ENCODE measurements at regions not wholly inside any gene's neighbourhood (a gene's known extent, or its start where the extent isn't known, plus 50 kb on each side); places are given as distances from the start of the nearest gene placed in this dataset.

DNA sequence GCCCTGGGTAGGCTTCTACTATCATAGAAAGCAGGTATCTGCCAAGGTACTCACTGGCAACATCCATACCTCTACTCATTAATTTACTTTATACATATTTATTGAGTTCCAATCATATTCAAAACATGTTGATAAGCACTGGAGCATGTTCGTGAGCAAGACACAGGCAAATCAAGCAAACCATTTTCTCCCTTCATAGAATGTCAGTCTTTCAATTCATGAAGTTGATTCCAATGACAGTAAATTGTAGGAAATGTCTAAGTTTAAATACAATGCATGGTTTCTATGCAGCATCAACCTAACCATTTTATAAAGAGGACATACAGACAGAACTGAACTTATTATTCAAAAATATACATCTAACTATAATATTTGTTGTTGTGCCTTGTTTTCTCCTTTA, 978.6 kb downstream of the CDH8 start:
- no peak overlapping the region for H3K27ac Mint-ChIP-seq
- H3K4me1 ChIP-seq (ENCODE audit: insufficient read depth): no peaks in the 10 kb centered on the region
- no peaks in the 10 kb centered on the region for H3F3A ChIP-seq (replicated peaks; ENCODE audit: low read depth)
- no peaks in the 10 kb centered on the region for H3K36me3 ChIP-seq (ENCODE audit: insufficient read depth)
- H4K20me1 ChIP-seq (replicated peaks; ENCODE audit: insufficient read depth): no peaks in the 10 kb centered on the region
- H3K4me3 ChIP-seq: no peak overlapping the region
- DNase-seq (ENCODE audit: low spot score) (no peak), ATAC-seq (no peak)
- no peak overlapping the region for H3K4me3 Mint-ChIP-seq
- H3K36me3 Mint-ChIP-seq (ENCODE audit: low read depth): no peaks in the 10 kb centered on the region
- TF ChIP-seq, protein P1, sequence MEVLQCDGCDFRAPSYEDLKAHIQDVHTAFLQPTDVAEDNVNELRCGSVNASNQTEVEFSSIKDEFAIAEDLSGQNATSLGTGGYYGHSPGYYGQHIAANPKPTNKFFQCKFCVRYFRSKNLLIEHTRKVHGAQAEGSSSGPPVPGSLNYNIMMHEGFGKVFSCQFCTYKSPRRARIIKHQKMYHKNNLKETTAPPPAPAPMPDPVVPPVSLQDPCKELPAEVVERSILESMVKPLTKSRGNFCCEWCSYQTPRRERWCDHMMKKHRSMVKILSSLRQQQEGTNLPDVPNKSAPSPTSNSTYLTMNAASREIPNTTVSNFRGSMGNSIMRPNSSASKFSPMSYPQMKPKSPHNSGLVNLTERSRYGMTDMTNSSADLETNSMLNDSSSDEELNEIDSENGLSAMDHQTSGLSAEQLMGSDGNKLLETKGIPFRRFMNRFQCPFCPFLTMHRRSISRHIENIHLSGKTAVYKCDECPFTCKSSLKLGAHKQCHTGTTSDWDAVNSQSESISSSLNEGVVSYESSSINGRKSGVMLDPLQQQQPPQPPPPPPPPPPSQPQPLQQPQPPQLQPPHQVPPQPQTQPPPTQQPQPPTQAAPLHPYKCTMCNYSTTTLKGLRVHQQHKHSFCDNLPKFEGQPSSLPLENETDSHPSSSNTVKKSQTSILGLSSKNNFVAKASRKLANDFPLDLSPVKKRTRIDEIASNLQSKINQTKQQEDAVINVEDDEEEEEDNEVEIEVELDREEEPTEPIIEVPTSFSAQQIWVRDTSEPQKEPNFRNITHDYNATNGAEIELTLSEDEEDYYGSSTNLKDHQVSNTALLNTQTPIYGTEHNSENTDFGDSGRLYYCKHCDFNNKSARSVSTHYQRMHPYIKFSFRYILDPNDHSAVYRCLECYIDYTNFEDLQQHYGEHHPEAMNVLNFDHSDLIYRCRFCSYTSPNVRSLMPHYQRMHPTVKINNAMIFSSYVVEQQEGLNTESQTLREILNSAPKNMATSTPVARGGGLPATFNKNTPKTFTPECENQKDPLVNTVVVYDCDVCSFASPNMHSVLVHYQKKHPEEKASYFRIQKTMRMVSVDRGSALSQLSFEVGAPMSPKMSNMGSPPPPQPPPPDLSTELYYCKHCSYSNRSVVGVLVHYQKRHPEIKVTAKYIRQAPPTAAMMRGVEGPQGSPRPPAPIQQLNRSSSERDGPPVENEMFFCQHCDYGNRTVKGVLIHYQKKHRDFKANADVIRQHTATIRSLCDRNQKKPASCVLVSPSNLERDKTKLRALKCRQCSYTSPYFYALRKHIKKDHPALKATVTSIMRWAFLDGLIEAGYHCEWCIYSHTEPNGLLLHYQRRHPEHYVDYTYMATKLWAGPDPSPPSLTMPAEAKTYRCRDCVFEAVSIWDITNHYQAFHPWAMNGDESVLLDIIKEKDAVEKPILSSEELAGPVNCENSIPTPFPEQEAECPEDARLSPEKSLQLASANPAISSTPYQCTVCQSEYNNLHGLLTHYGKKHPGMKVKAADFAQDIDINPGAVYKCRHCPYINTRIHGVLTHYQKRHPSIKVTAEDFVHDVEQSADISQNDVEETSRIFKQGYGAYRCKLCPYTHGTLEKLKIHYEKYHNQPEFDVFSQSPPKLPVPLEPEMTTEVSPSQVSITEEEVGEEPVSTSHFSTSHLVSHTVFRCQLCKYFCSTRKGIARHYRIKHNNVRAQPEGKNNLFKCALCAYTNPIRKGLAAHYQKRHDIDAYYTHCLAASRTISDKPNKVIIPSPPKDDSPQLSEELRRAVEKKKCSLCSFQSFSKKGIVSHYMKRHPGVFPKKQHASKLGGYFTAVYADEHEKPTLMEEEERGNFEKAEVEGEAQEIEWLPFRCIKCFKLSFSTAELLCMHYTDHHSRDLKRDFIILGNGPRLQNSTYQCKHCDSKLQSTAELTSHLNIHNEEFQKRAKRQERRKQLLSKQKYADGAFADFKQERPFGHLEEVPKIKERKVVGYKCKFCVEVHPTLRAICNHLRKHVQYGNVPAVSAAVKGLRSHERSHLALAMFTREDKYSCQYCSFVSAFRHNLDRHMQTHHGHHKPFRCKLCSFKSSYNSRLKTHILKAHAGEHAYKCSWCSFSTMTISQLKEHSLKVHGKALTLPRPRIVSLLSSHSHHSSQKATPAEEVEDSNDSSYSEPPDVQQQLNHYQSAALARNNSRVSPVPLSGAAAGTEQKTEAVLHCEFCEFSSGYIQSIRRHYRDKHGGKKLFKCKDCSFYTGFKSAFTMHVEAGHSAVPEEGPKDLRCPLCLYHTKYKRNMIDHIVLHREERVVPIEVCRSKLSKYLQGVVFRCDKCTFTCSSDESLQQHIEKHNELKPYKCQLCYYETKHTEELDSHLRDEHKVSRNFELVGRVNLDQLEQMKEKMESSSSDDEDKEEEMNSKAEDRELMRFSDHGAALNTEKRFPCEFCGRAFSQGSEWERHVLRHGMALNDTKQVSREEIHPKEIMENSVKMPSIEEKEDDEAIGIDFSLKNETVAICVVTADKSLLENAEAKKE (CRISPR knock-in tag; IDR thresholded peaks at IDR 0.05): no peak
- no peak for TF ChIP-seq ZNF114 (CRISPR knock-in tag; IDR thresholded peaks at IDR 0.05)
- TF ChIP-seq NANOG (IDR thresholded peaks at IDR 0.05; ENCODE audit: borderline replicate concordance): no peak
- TF ChIP-seq CREB1 (CRISPR knock-in tag; IDR thresholded peaks at IDR 0.05; ENCODE audit: low read depth): no peak
- TF ChIP-seq, protein P2, sequence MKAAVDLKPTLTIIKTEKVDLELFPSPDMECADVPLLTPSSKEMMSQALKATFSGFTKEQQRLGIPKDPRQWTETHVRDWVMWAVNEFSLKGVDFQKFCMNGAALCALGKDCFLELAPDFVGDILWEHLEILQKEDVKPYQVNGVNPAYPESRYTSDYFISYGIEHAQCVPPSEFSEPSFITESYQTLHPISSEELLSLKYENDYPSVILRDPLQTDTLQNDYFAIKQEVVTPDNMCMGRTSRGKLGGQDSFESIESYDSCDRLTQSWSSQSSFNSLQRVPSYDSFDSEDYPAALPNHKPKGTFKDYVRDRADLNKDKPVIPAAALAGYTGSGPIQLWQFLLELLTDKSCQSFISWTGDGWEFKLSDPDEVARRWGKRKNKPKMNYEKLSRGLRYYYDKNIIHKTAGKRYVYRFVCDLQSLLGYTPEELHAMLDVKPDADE (IDR thresholded peaks at IDR 0.05): no peak
- no peak for TF ChIP-seq JUNB (IDR thresholded peaks at IDR 0.05; ENCODE audit: unreplicated experiment)
- TF ChIP-seq, protein P3, sequence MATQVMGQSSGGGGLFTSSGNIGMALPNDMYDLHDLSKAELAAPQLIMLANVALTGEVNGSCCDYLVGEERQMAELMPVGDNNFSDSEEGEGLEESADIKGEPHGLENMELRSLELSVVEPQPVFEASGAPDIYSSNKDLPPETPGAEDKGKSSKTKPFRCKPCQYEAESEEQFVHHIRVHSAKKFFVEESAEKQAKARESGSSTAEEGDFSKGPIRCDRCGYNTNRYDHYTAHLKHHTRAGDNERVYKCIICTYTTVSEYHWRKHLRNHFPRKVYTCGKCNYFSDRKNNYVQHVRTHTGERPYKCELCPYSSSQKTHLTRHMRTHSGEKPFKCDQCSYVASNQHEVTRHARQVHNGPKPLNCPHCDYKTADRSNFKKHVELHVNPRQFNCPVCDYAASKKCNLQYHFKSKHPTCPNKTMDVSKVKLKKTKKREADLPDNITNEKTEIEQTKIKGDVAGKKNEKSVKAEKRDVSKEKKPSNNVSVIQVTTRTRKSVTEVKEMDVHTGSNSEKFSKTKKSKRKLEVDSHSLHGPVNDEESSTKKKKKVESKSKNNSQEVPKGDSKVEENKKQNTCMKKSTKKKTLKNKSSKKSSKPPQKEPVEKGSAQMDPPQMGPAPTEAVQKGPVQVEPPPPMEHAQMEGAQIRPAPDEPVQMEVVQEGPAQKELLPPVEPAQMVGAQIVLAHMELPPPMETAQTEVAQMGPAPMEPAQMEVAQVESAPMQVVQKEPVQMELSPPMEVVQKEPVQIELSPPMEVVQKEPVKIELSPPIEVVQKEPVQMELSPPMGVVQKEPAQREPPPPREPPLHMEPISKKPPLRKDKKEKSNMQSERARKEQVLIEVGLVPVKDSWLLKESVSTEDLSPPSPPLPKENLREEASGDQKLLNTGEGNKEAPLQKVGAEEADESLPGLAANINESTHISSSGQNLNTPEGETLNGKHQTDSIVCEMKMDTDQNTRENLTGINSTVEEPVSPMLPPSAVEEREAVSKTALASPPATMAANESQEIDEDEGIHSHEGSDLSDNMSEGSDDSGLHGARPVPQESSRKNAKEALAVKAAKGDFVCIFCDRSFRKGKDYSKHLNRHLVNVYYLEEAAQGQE (IDR thresholded peaks at IDR 0.05; ENCODE audit: unreplicated experiment): no peak
- H3K9me3 Mint-ChIP-seq: no peaks in the 10 kb centered on the region; the same call in 2 of the 3 replicates
- H3K9me2 ChIP-seq (ENCODE audit: insufficient read depth): no peaks in the 10 kb centered on the region
- H3K79me2 ChIP-seq (replicated peaks; ENCODE audit: insufficient read depth): no peaks in the 10 kb centered on the region
- no peaks in the 10 kb centered on the region for H3K4me1 Mint-ChIP-seq
- no peak overlapping the region for H3K4me2 ChIP-seq
- peaks cover 5% of the 10 kb centered on the region for H3K27me3 Mint-ChIP-seq (ENCODE audit: insufficient read depth, low read depth, poor library complexity)
- no peak overlapping the region for H3K27ac ChIP-seq (ENCODE audit: low read depth)
- no peak overlapping the region for H2AFZ ChIP-seq
- no peaks in the 10 kb centered on the region for H3K27me3 ChIP-seq (ENCODE audit: insufficient read depth)
